ENCODE measurements at regions not wholly inside any gene's neighbourhood (a gene's known extent, or its start where the extent isn't known, plus 50 kb on each side); places are given as distances from the start of the nearest gene placed in this dataset.

DNA sequence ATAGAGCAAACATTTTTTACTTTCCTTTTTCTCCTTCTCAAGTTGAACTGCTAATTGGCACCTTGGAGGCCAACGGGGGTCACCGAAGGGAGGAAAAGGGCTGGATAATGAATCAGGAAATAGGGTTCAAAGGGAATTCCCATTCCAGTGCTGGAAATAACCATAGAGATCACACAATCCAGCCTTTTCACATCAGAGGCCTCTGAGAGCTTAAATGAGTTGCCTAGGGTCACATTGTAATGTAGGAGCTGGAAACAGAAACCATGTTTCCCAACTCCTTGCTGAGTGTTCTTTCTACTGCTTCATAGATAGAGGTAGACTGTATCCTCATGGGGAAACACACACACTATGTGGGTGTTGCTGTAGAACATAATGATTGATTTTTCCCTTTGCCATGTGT is 60.6 kb upstream of the DDHD1 start:
- TF ChIP-seq, protein P1, sequence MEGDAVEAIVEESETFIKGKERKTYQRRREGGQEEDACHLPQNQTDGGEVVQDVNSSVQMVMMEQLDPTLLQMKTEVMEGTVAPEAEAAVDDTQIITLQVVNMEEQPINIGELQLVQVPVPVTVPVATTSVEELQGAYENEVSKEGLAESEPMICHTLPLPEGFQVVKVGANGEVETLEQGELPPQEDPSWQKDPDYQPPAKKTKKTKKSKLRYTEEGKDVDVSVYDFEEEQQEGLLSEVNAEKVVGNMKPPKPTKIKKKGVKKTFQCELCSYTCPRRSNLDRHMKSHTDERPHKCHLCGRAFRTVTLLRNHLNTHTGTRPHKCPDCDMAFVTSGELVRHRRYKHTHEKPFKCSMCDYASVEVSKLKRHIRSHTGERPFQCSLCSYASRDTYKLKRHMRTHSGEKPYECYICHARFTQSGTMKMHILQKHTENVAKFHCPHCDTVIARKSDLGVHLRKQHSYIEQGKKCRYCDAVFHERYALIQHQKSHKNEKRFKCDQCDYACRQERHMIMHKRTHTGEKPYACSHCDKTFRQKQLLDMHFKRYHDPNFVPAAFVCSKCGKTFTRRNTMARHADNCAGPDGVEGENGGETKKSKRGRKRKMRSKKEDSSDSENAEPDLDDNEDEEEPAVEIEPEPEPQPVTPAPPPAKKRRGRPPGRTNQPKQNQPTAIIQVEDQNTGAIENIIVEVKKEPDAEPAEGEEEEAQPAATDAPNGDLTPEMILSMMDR (IDR thresholded peaks at IDR 0.05): no peak

- TF ChIP-seq, protein P1 (IDR thresholded peaks at IDR 0.05): no peak
Measured at GRCh38 chr14:53209370-53209769, 56.2 kb upstream of the DDHD1 start.

Measured in LNCAP (cell line).